GM18867 (cell line): ENCODE measurements at regions not wholly inside any gene's neighbourhood (a gene's known extent, or its start where the extent isn't known, plus 50 kb on each side); places are given as distances from the start of the nearest gene placed in this dataset.
"Not testable (repeated sequence)": the region's sequence is repeated elsewhere in the genome, so short reads cannot be mapped to it uniquely, and the experiment has no call there.

Experiments
- ATAC-seq: cut with Tn5 transposase; IDR thresholded peaks from one replicate; pipeline ENCODE4 v1.9.1; 2021; ENCODE audit warnings: mild to moderate bottlenecking, moderate library complexity; ENCODE audit not compliant: unreplicated experiment

GRCh38 chr2:16739778-16740581, 74.3 kb upstream of the CYRIA start:
- no peak for ATAC-seq

- ATAC-seq = no peak
Measured at GRCh38 chr2:16738361-16739225, 73.0 kb upstream of the CYRIA start.

- no peak for ATAC-seq
Measured at GRCh38 chr2:16737812-16738211, 72.2 kb upstream of the CYRIA start.

- no peak for ATAC-seq
Measured at GRCh38 chr2:16736633-16737032, 71.0 kb upstream of the CYRIA start.

- peak; percentile 55 for ATAC-seq
Measured at GRCh38 chr2:16729335-16729734, 63.7 kb upstream of the CYRIA start.

GRCh38 chr2:16728351-16729136, 62.9 kb upstream of the CYRIA start:
- peak; percentile 72 for ATAC-seq

- ATAC-seq = not testable (repeated sequence)
Measured at GRCh38 chr2:16727849-16728248, 62.2 kb upstream of the CYRIA start.

GRCh38 chr2:16727256-16727655, 61.6 kb upstream of the CYRIA start:
- ATAC-seq = no peak

- ATAC-seq = peak; percentile 52
Measured at GRCh38 chr2:16726577-16726976, 60.9 kb upstream of the CYRIA start.

- ATAC-seq = no peak
Measured at GRCh38 chr2:16726147-16726546, 60.5 kb upstream of the CYRIA start.

GRCh38 chr2:16725549-16725948, 59.9 kb upstream of the CYRIA start:
- peak; percentile 27 for ATAC-seq

- ATAC-seq = no peak
Measured at GRCh38 chr2:16722677-16723076, 57.0 kb upstream of the CYRIA start.

- no peak for ATAC-seq
Measured at GRCh38 chr2:16722126-16722525, 56.5 kb upstream of the CYRIA start.

GRCh38 chr2:16721529-16721928, 55.9 kb upstream of the CYRIA start:
- not testable (repeated sequence) for ATAC-seq

- not testable (repeated sequence) for ATAC-seq
Measured at GRCh38 chr2:16720737-16721136, 55.1 kb upstream of the CYRIA start.

GRCh38 chr2:16719485-16719808, 53.8 kb upstream of the CYRIA start:
- ATAC-seq = no peak

- ATAC-seq = no peak
Measured at GRCh38 chr2:16718576-16719484, 53.2 kb upstream of the CYRIA start.

GRCh38 chr2:16717477-16717876, 51.8 kb upstream of the CYRIA start:
- peak; percentile 35 for ATAC-seq

- no peak for ATAC-seq
Measured at GRCh38 chr2:16716944-16717343, 51.3 kb upstream of the CYRIA start.

GRCh38 chr2:16716024-16716423, 50.4 kb upstream of the CYRIA start:
- no peak for ATAC-seq
